ENCODE measurements at regions not wholly inside any gene's neighbourhood (a gene's known extent, or its start where the extent isn't known, plus 50 kb on each side); places are given as distances from the start of the nearest gene placed in this dataset.

GRCh38 chr16:62933929-62934328 lies 897.7 kb upstream of the CDH8 start:
- TF ChIP-seq CTCF (IDR thresholded peaks at IDR 0.05; ENCODE audit: insufficient read depth, low read length), result no peak
- TF ChIP-seq POLR2AphosphoS5 (IDR thresholded peaks at IDR 0.05; ENCODE audit: low read depth), result no peak

All from HL-60 (cell line).